ENCODE measurements at regions not wholly inside any gene's neighbourhood (a gene's known extent, or its start where the extent isn't known, plus 50 kb on each side); places are given as distances from the start of the nearest gene placed in this dataset.
A peak's percentile ranks its signal among the peaks of the same experiment; 100 is the strongest.

GRCh38 chr7:27346531-27347275, 104.1 kb downstream of the EVX1 start:
- Mint-ChIP-seq H3K4me3 (no peak overlapping the region), H3K36me3 (no peaks in the 10 kb centered on the region), H3K27ac (no peak overlapping the region), H3K4me1 (no peaks in the 10 kb centered on the region), H3K27me3 (peaks cover 9% of the 10 kb centered on the region), H3K9me3 (peaks cover 0 to 2% (median 1%) of the 10 kb centered on the region in 3 donors)

GRCh38 chr7:27347276-27347640, 104.7 kb downstream of the EVX1 start:
- H3K4me1 Mint-ChIP-seq: no peaks in the 10 kb centered on the region
- H3K36me3 Mint-ChIP-seq: no peaks in the 10 kb centered on the region
- H3K27ac Mint-ChIP-seq: no peak overlapping the region
- peaks cover 4% of the 10 kb centered on the region for H3K27me3 Mint-ChIP-seq
- peaks cover 0 to 2% (median 1%) of the 10 kb centered on the region in 3 donors for H3K9me3 Mint-ChIP-seq
- H3K4me3 Mint-ChIP-seq: no peak overlapping the region

DNA sequence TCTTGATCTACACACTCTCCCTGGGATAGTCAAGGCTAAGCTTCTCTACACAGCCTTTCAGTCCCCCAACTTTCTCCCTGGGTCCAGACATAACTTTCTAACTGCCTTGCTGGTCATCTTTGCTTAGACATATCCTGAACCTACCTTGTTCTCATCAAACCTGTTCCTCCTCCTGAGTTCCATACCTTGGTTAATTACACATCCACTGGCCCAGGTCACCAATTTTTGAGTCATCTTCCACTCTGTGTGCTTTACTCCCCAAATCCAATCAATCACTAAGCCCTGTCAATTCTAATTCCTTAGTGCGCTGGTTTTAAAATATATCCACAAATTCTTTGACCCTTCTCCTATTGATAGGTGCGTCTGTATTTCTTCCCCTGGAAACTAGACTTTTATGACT, 107.0 kb downstream of the EVX1 start:
- Mint-ChIP-seq H3K27ac (no peak overlapping the region), H3K36me3 (no peaks in the 10 kb centered on the region), H3K4me1 (no peaks in the 10 kb centered on the region), H3K27me3 (peaks cover 8% of the 10 kb centered on the region), H3K4me3 (no peak overlapping the region), H3K9me3 (peaks cover 0 to 2% (median 1%) of the 10 kb centered on the region in 3 donors)

DNA sequence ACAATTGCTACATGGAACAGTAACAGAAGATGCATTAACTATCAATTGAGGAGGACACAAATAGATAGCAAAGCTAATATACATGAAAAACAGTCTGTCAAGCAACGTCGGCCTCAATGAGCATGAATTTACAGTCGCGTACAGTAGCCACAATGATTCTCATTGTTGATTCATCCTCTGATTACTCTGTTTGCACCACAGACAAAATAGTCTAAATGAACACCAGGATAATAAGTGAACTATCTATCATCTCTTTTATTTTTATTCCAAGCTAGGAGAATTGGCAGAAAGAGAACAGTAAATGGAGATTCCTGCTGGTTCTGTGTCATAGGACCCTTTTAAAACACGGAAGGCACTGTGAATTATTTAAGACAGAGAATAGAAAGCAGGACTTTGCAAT, 108.5 kb downstream of the EVX1 start:
- H3K4me3 Mint-ChIP-seq: no peak overlapping the region
- peaks cover 0 to 2% (median 1%) of the 10 kb centered on the region in 3 donors for H3K9me3 Mint-ChIP-seq
- H3K27ac Mint-ChIP-seq: no peak overlapping the region
- H3K27me3 Mint-ChIP-seq: peaks cover 12% of the 10 kb centered on the region
- H3K4me1 Mint-ChIP-seq: no peaks in the 10 kb centered on the region
- H3K36me3 Mint-ChIP-seq: no peaks in the 10 kb centered on the region

DNA sequence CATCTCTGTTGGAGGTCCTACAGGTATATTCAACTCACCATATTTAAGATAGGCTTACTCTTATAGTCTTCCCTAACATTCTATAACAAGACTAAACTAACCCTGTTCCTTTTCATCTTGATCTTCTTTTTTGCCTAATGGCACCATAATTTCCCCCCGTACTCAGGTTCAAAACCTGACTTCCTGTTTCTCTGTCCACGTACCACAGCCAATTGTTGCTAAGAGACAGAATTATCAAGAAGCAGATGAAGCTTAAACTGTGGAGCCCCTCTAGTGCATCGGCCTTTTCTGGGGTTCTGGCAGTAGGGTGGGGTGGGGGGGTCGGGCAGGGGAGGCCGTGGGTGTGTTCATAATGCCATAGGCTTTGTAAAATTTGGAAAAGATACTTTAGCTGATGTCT, 109.2 kb downstream of the EVX1 start:
- peaks cover 0 to 2% (median 1%) of the 10 kb centered on the region in 3 donors for H3K9me3 Mint-ChIP-seq
- H3K4me1 Mint-ChIP-seq: no peaks in the 10 kb centered on the region
- H3K36me3 Mint-ChIP-seq: no peaks in the 10 kb centered on the region
- peaks cover 12% of the 10 kb centered on the region for H3K27me3 Mint-ChIP-seq
- H3K4me3 Mint-ChIP-seq: no peak overlapping the region
- H3K27ac Mint-ChIP-seq: no peak overlapping the region

DNA sequence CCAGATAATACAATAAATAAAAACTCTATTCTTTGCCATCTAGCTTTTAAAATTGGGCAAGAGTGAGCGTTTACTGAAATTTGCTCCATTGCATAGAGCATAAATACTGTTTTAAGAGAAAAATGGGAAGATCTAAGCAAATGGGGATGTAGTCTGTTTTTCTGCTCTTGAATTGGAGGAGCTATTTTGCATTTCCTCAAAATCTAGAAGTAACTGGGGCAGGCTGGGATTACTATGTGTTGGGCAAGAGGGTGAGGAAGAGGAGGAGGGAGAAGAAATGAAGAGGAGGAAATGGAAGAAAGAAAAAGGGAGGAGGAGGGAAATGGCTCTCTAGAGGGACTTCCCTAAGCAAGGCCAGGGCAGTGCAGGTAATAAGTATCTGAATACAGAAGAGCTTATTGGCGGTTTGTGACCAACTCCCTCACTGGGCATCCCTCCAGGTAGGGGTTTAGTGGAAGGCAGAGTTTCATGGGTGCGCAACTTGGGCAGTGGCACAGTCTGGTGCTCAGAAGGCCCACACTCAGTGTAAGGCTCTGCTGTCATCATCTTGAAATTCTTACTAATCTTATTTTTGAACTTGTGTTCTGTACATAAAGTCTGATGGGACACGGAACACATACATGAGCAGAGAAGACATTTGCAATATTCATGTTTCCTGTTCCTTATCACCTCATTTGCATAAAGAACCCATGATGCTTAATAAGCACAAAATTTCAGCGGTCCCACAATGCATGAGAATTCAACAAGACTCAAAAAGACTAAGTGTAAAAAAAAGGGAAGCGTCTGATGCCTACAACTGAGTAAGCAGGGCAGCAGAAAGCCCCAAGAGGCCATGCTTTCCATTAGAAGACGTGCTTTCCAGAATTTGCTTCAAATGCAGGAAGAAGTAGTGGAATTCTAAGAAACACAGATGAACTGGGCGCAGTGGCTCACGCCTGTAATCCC, 116.9 kb downstream of the EVX1 start:
- Mint-ChIP-seq H3K27me3 (peaks cover 3% of the 10 kb centered on the region), H3K9me3 (peaks cover 0 to 2% (median 0%) of the 10 kb centered on the region in 3 donors), H3K36me3 (no peaks in the 10 kb centered on the region), H3K4me3 (no peak overlapping the region), H3K27ac (no peak overlapping the region), H3K4me1 (no peaks in the 10 kb centered on the region)

GRCh38 chr7:27361522-27361921, 118.9 kb downstream of the EVX1 start:
- H3K27ac Mint-ChIP-seq: no peak overlapping the region
- H3K4me1 Mint-ChIP-seq: no peaks in the 10 kb centered on the region

DNA sequence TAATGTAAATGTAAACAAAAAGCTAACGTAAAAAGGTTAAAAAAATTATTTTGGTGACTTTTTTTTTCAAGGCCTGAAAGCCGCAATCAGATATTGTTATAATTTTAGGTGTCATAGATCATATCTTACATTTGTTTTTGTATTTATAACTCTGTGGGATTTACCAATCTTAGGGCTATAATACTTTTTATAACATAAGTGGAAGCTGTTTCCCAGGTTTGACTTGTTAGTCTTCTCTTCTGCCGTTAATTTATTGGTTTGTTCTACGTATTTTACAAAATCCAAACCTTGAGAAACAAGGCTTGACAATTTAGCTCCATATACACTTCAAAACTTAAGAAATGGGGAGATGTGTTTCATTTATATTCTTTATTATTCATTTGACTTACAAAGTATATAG, 119.4 kb downstream of the EVX1 start:
- H3K9me3 Mint-ChIP-seq: peaks cover 0 to 2% (median 0%) of the 10 kb centered on the region in 3 donors
- no peaks in the 10 kb centered on the region for H3K36me3 Mint-ChIP-seq
- peak overlapping the region in 1 of 3 donors; percentile 31 for H3K27ac Mint-ChIP-seq
- no peaks in the 10 kb centered on the region for H3K4me1 Mint-ChIP-seq
- no peak overlapping the region for H3K4me3 Mint-ChIP-seq
- H3K27me3 Mint-ChIP-seq: no peaks in the 10 kb centered on the region

More at GRCh38 chr7:27361522-27361921, 118.9 kb downstream of the EVX1 start:
- Mint-ChIP-seq H3K9me3 (peaks cover 0 to 2% (median 0%) of the 10 kb centered on the region in 3 donors), H3K36me3 (no peaks in the 10 kb centered on the region), H3K27me3 (no peaks in the 10 kb centered on the region), H3K4me3 (no peak overlapping the region)

DNA sequence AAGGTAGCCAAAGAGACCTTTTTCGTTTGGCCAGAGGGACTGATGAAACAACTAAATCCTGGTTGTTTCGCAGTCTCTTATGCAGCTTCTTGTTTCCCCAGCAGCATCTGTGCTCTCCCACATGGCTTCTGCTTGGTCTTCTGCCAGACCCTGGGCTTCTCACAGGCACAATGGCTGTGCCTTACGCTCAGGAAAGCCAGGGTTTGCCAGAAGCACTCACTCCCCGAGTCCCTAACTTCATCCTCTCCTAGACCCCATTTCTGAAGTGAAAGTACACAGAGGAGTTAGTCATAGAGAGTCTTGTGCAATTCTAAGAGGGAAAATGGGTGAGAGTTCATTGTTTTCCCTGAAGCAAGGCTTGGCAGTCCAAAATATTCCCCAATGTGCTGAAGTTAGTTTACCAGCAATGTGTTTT, 121.7 kb downstream of the EVX1 start:
- no peaks in the 10 kb centered on the region for H3K4me1 Mint-ChIP-seq
- H3K27ac Mint-ChIP-seq: no peak overlapping the region
- H3K4me3 Mint-ChIP-seq: no peak overlapping the region
- no peaks in the 10 kb centered on the region for H3K9me3 Mint-ChIP-seq
- no peaks in the 10 kb centered on the region for H3K36me3 Mint-ChIP-seq
- H3K27me3 Mint-ChIP-seq: no peaks in the 10 kb centered on the region

GRCh38 chr7:27367179-27367932, 124.8 kb downstream of the EVX1 start:
- Mint-ChIP-seq H3K4me3 (no peak overlapping the region), H3K27ac (no peak overlapping the region), H3K4me1 (no peaks in the 10 kb centered on the region), H3K9me3 (no peaks in the 10 kb centered on the region), H3K27me3 (peaks cover 2% of the 10 kb centered on the region), H3K36me3 (no peaks in the 10 kb centered on the region)

DNA sequence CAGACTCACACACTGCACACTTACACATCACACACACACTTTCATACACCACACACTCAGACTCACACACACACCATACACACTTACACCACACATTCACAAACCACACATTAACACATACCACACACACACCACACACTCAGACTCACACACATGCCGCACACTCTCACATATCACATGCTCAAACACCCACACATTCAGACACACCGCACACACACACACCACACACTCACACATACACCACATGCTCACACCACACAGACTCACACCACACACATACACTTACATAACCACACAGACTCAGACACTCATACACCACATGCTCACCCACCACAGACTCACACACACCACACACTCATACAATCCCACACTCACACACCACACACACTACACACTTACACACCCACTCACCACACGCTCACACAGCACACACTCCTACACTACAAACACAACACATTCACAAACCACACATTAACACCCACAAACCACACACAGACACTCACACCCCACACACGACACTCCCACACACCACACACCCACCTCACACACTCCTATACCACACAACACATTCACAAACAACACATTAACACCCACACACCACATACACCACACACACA, 125.4 kb downstream of the EVX1 start:
- peaks cover 2% of the 10 kb centered on the region for H3K27me3 Mint-ChIP-seq
- H3K36me3 Mint-ChIP-seq: no peaks in the 10 kb centered on the region
- H3K9me3 Mint-ChIP-seq: no peaks in the 10 kb centered on the region
- no peak overlapping the region for H3K27ac Mint-ChIP-seq
- H3K4me1 Mint-ChIP-seq: peaks cover 0 to 3% (median 0%) of the 10 kb centered on the region in 3 donors
- no peak overlapping the region for H3K4me3 Mint-ChIP-seq

DNA sequence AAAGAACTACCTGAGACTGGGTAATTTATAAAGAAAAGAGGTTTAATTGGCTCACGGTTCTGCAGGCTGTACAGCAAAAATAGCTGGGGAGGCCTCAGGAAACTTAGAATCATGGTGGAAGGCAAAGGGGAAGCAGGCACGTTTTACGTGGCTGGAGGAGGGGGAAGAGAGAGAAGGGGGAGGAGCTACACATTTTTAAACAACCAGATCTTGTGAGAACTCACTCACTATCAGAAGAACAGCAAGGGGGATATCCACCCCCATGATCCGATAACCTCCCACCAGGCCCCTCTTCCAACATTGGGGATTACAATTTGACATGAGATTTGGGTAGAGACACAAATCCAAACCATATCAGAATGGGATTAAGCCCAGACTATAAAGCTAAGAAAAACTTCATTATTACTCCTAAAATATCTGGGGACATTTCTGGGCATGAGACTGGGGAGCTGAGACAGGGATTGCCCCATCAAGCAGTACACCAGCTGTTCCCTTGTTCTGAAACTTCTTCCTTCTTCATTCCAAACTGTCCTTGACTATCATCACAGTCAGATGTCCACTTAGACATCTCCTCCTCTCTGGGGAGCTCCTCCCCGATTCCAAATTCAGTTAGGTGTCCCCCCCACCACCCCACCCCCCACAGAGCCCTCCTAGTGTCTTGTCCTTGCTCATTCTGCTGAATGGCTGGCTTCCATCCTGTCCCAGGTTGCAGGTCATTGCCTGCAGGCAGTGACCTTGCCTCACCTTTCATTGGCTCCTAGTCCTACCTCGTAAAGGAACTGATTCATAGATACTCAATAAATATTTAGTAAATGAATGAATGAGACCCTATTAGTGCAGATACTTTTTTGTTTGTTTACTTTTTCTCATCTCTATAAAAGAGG, 132.6 kb downstream of the EVX1 start:
- Mint-ChIP-seq H3K4me1 (peaks cover 0 to 3% (median 0%) of the 10 kb centered on the region in 3 donors), H3K36me3 (no peaks in the 10 kb centered on the region), H3K27me3 (peaks cover 6% of the 10 kb centered on the region), H3K27ac (peak overlapping the region in 1 of 3 donors; percentile 18), H3K9me3 (no peaks in the 10 kb centered on the region), H3K4me3 (no peak overlapping the region)

DNA sequence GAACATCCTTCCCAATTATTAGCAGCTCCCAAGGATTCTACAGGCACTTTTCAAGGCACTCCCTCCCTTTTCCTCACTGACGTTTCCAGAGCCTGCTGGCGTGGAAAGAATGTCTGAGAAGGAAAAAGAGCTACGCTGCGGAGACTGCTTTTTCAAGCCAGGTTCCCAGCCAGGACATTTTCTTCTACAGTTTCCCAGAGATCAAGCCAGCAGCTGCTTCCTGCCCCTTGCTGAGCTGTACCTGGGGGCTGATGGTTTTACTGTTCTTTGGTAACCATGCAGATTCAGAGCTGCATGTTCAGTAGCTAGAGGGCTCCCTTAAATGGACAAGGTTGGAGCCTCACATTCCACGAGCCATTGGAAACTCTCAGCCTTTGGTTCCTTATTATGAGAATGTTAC, 133.4 kb downstream of the EVX1 start:
- Mint-ChIP-seq H3K9me3 (no peaks in the 10 kb centered on the region), H3K27me3 (peaks cover 6% of the 10 kb centered on the region), H3K36me3 (no peaks in the 10 kb centered on the region), H3K4me3 (no peak overlapping the region), H3K4me1 (peaks cover 0 to 3% (median 0%) of the 10 kb centered on the region in 3 donors), H3K27ac (no peak overlapping the region)

DNA sequence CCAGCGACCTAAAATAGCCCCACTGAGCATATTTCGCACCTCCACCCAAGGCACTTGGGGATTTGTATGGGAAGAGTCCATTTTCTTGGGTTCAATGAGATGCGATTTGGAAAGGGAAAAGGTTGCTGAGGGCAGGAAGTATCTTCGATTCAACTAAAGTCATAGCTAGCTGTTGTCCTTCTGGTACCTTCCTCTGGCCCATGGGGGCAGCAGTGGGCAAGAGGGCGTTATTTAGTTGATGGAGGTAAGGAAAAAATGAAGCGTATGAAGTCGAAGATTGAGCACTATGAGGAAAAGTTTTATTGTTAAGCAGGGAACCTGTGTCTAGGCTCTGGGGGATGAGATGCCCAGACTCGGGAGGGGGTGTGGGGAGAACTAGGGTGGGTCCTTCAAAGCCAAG, 135.4 kb downstream of the EVX1 start:
- Mint-ChIP-seq H3K4me1 (no peaks in the 10 kb centered on the region), H3K36me3 (no peaks in the 10 kb centered on the region), H3K4me3 (no peak overlapping the region), H3K27ac (no peak overlapping the region), H3K27me3 (peaks cover 6% of the 10 kb centered on the region), H3K9me3 (no peaks in the 10 kb centered on the region)

Measured in IgD-negative memory B cell (primary cell).